A549 (cell line): ENCODE measurements at regions not wholly inside any gene's neighbourhood (a gene's known extent, or its start where the extent isn't known, plus 50 kb on each side); places are given as distances from the start of the nearest gene placed in this dataset.

ENCODE experiments used
- ATAC-seq, 2 experiments: fragments of 200-7000 bp in 1 of 2; fragments of >200 bp in 1 of 2; cut with Nextera tagmentation in 1 of 2; cut with Tn5 transposase in 1 of 2; 3 replicates each; pipeline versions ENCODE4 v1.8.0 to v1.9.1; 2018 to 2020; ENCODE audit warnings: mild to moderate bottlenecking in 1 of 2, moderate library complexity in 1 of 2
- CTCF ChIA-PET: fragments of 300-600 bp; sonication (Branson Sonifier 250); formaldehyde crosslinking; extraction: SDS; loops from one replicate; lab custom pipeline; 2021; ENCODE audit warnings: antibody characterized with exemption, inconsistent platforms; lab: Yijun Ruan, JAX
- POLR2A ChIA-PET: fragments of 350-600 bp; formaldehyde crosslinking; extraction: SDS; loops from one replicate; lab custom pipeline; 2021; ENCODE audit warnings: antibody characterized with exemption, inconsistent platforms; lab: Yijun Ruan, JAX
- DNase-seq, 2 experiments: peaks; one replicate each; pipeline versions ENCODE4 v3.0.0 to v3.0.0-alpha.2; 2011 to 2016; ENCODE audit warnings: low read depth in 1 of 2, low spot score in 1 of 2
- FAIRE-seq: peaks from 2 replicates; lab custom pipeline; 2011; peaks lifted over from hg19 to GRCh38; lab: Jason Lieb, UNC
- H3K27ac ChIP-seq, 2 experiments: fragments of >200 bp; sonication (Bioruptor Twin); formaldehyde crosslinking; 3 replicates each; pipeline ENCODE4 v1.5.1; 2016 to 2017
- H3K4me1 ChIP-seq: fragments of >200 bp; sonication (Bioruptor Twin); formaldehyde crosslinking; 3 replicates; pipeline ENCODE4 v1.6.1; 2016
- H3K4me2 ChIP-seq: fragments of >200 bp; sonication (Bioruptor Twin); formaldehyde crosslinking; 3 replicates; pipeline ENCODE4 v1.6.1; 2016
- H3K4me3 ChIP-seq: fragments of >200 bp; sonication (Bioruptor Twin); formaldehyde crosslinking; 3 replicates; pipeline ENCODE4 v1.5.1; 2016
- H3K9me3 ChIP-seq: fragments of >200 bp; sonication (Bioruptor Twin); formaldehyde crosslinking; 3 replicates; pipeline ENCODE4 v1.6.1; 2016
- ATOH8 ChIP-seq: fragments of 250-450 bp; sonication (Bioruptor Pico); IDR thresholded peaks from 2 replicates; pipeline ENCODE4 v1.5.0; 2020; ENCODE audit warnings: low read depth, mild to moderate bottlenecking, moderate library complexity
- BCL3 ChIP-seq: fragments of >200 bp; sonication (Bioruptor Twin); formaldehyde crosslinking; IDR thresholded peaks from 3 replicates; pipeline ENCODE4 v1.6.1; 2016
- CTCF ChIP-seq: fragments of >200 bp; sonication (Bioruptor Twin); formaldehyde crosslinking; IDR thresholded peaks from 3 replicates; pipeline ENCODE4 v1.5.1; 2016
- EHMT2 ChIP-seq: fragments of 200-600 bp; sonication (generic); IDR thresholded peaks from 2 replicates; pipeline ENCODE4 v1.6.1; 2016; ENCODE audit warnings: antibody characterized with exemption, low read depth, mild to moderate bottlenecking, moderate library complexity
- EP300 ChIP-seq, 2 experiments: fragments of >200 bp; sonication (Bioruptor Twin); formaldehyde crosslinking; IDR thresholded peaks; 2 replicates in 1 of 2; 3 replicates in 1 of 2; pipeline ENCODE4 v1.6.1; 2016 to 2017
- FOSB ChIP-seq: fragments of 250-450 bp; sonication (Bioruptor Pico); IDR thresholded peaks from 2 replicates; pipeline ENCODE4 v1.5.0; 2020; ENCODE audit warnings: mild to moderate bottlenecking, moderate library complexity
- FOSL2 ChIP-seq, 2 experiments: fragments of 450-650 bp in 1 of 2; fragments of >200 bp in 1 of 2; sonication (Bioruptor Twin) in 1 of 2; formaldehyde crosslinking; IDR thresholded peaks; 2 replicates each; pipeline versions ENCODE4 v1.5.0 to v1.6.1; 2016 to 2020; ENCODE audit warnings: mild to moderate bottlenecking in 1 of 2, moderate library complexity in 1 of 2
- GATA3 ChIP-seq: IDR thresholded peaks from 2 replicates; pipeline ENCODE4 v1.6.1; 2012; ENCODE audit warnings: borderline replicate concordance
- HES2 ChIP-seq: fragments of >200 bp; sonication (Bioruptor Twin); formaldehyde crosslinking; IDR thresholded peaks from 2 replicates; pipeline ENCODE4 v1.6.1; 2016
- JUN ChIP-seq, 2 experiments: fragments of >200 bp; sonication (Bioruptor Twin); formaldehyde crosslinking; IDR thresholded peaks; 2 replicates in 1 of 2; 3 replicates in 1 of 2; pipeline ENCODE4 v1.6.1; 2016 to 2017
- JUNB ChIP-seq: fragments of >200 bp; sonication (Bioruptor Twin); formaldehyde crosslinking; IDR thresholded peaks from 2 replicates; pipeline ENCODE4 v1.6.1; 2016
- KDM1A ChIP-seq: fragments of 200-600 bp; sonication (generic); IDR thresholded peaks from 2 replicates; pipeline ENCODE4 v1.6.1; 2016; ENCODE audit warnings: low read depth, mild to moderate bottlenecking
- KDM5A ChIP-seq: fragments of 200-600 bp; sonication (generic); IDR thresholded peaks from 2 replicates; pipeline ENCODE4 v1.6.1; 2016; ENCODE audit warnings: antibody characterized with exemption, mild to moderate bottlenecking
- MAFK ChIP-seq: fragments of 450-650 bp; IDR thresholded peaks from 2 replicates; pipeline ENCODE4 v1.6.1; 2014; ENCODE audit not compliant: partially characterized antibody
- MAX ChIP-seq: IDR thresholded peaks from 2 replicates; pipeline ENCODE4 v1.6.1; 2012
- NR3C1 ChIP-seq: fragments of >200 bp; sonication (Bioruptor Twin); formaldehyde crosslinking; IDR thresholded peaks from 3 replicates; pipeline ENCODE4 v1.6.1; 2017
- PHF8 ChIP-seq: fragments of 200-600 bp; sonication (generic); IDR thresholded peaks from 2 replicates; pipeline ENCODE4 v1.6.1; 2016; ENCODE audit warnings: low read depth, mild to moderate bottlenecking, antibody characterized with exemption, moderate library complexity, borderline replicate concordance
- RAD21 ChIP-seq, 2 experiments: fragments of >200 bp in 1 of 2; sonication (Bioruptor Twin) in 1 of 2; formaldehyde crosslinking in 1 of 2; IDR thresholded peaks in 1 of 2; conservative IDR thresholded peaks in 1 of 2; 2 replicates in 1 of 2; 3 replicates in 1 of 2; pipeline ENCODE4 v1.6.1; 2012 to 2018; ENCODE audit warnings: inconsistent platforms in 1 of 2
- RCOR1 ChIP-seq: fragments of 150-350 bp; IDR thresholded peaks from 2 replicates; pipeline ENCODE4 v1.6.1; 2014; ENCODE audit warnings: antibody characterized with exemption, low read length, low read depth
- RFX5 ChIP-seq: fragments of 450-650 bp; IDR thresholded peaks from 2 replicates; pipeline ENCODE4 v1.7.1; 2014; ENCODE audit warnings: antibody characterized with exemption, mild to moderate bottlenecking, moderate library complexity
- RNF2 ChIP-seq: fragments of 200-600 bp; sonication (generic); IDR thresholded peaks from 2 replicates; pipeline ENCODE4 v1.6.1; 2016; ENCODE audit warnings: low read depth, mild to moderate bottlenecking, antibody characterized with exemption, moderate library complexity, borderline replicate concordance
- USF2 ChIP-seq: fragments of 450-650 bp; IDR thresholded peaks from 2 replicates; pipeline ENCODE4 v1.6.1; 2014; ENCODE audit warnings: antibody characterized with exemption
- ZFP36 ChIP-seq: fragments of 450-650 bp; IDR thresholded peaks from 2 replicates; pipeline ENCODE4 v1.6.1; 2014; ENCODE audit warnings: borderline replicate concordance; ENCODE audit not compliant: partially characterized antibody
- WGBS: methylation state at CpG from one replicate; pipeline ENCODE4 v1.1.6; 2017; ENCODE audit errors: missing lambda C conversion rate; 5-methylcytosine and 5-hydroxymethylcytosine counted together

GRCh38 chr2:144583381-144583729 is 63.4 kb upstream of the ZEB2 start:
- WGBS, result 86% methylated on average over 6 of the region's 6 CpGs

GRCh38 chr2:144582651-144583380 is 62.9 kb upstream of the ZEB2 start:
- ATAC-seq (no peak), FAIRE-seq (no peak), DNase-seq (no peak)
- no peak overlapping the region for H3K27ac ChIP-seq
- WGBS, result 74% methylated on average over 12 of the region's 12 CpGs
- no peak overlapping the region for H3K4me3 ChIP-seq
- no peak for TF ChIP-seq RAD21 (conservative IDR thresholded peaks at IDR 0.05 in 1 of 2, IDR thresholded peaks at IDR 0.05 in 1 of 2)
- H3K9me3 ChIP-seq, result no peaks in the 10 kb centered on the region
- no peak overlapping the region for H3K4me2 ChIP-seq
- ChIA-PET CTCF (interaction anchor here (1.1 kb wide), 1 partner anchor 8 kb away, joined by 4 read pairs; no protein-coding TSS in a partner anchor), POLR2A (no interaction called here)
- H3K4me1 ChIP-seq, result peaks cover 10% of the 10 kb centered on the region; the same call in 2 of the 3 replicates

More at GRCh38 chr2:144583381-144583729, 63.4 kb upstream of the ZEB2 start:
- no peaks in the 10 kb centered on the region for H3K9me3 ChIP-seq
- no peak overlapping the region for H3K4me2 ChIP-seq
- H3K27ac ChIP-seq, result no peak overlapping the region
- FAIRE-seq (no peak), ATAC-seq (no peak), DNase-seq (no peak)
- ChIA-PET POLR2A (no interaction called here), CTCF (interaction anchor here (1.1 kb wide), 1 partner anchor 8 kb away, joined by 4 read pairs; no protein-coding TSS in a partner anchor)
- no peak overlapping the region for H3K4me3 ChIP-seq
- TF ChIP-seq NR3C1, result no peak
- TF ChIP-seq JUN (IDR thresholded peaks at IDR 0.05), result no peak
- no peak for TF ChIP-seq EP300 (IDR thresholded peaks at IDR 0.05)
- no peak for TF ChIP-seq FOSL2 (IDR thresholded peaks at IDR 0.05)
- no peak for TF ChIP-seq FOSL2 (CRISPR knock-in tag; IDR thresholded peaks at IDR 0.05)
- TF ChIP-seq EHMT2, result no peak
- TF ChIP-seq BCL3, result no peak
- no peak for TF ChIP-seq JUNB
- TF ChIP-seq CTCF, result no peak
- TF ChIP-seq MAFK, result no peak
- peaks cover 10% of the 10 kb centered on the region; the same call in 2 of the 3 replicates for H3K4me1 ChIP-seq

- 69% methylated on average over 4 of the region's 4 CpGs for WGBS
- Histone ChIP-seq H3K27ac (no peak overlapping the region), H3K9me3 (no peaks in the 10 kb centered on the region), H3K4me2 (no peak overlapping the region), H3K4me3 (no peak overlapping the region), H3K4me1 (peaks cover 10% of the 10 kb centered on the region; the same call in 2 of the 3 replicates)
- CTCF ChIA-PET, result interaction anchor here (0.6 to 0.7 kb wide), 2 partner anchors 12 to 15 kb away, joined by 3 read pairs; no protein-coding TSS in a partner anchor
- POLR2A ChIA-PET, result no interaction called here
- DNase-seq (no peak), ATAC-seq (no peak), FAIRE-seq (no peak)
- TF ChIP-seq RNF2 (no peak), FOSB (CRISPR knock-in tag) (no peak), MAFK (peak; percentile 26), PHF8 (no peak), NR3C1 (no peak)
Observed at GRCh38 chr2:144580521-144581161, 60.7 kb upstream of the ZEB2 start.

GRCh38 chr2:144579556-144579955 is 59.6 kb upstream of the ZEB2 start:
- CTCF ChIA-PET, result no interaction called here
- POLR2A ChIA-PET, result interaction anchor here (0.6 kb wide), 1 partner anchor 9 kb away, joined by 4 read pairs; no protein-coding TSS in a partner anchor
- Histone ChIP-seq H3K4me3 (no peak overlapping the region), H3K27ac (no peak overlapping the region), H3K9me3 (no peaks in the 10 kb centered on the region), H3K4me2 (no peak overlapping the region), H3K4me1 (peaks cover 9% of the 10 kb centered on the region; the same call in 2 of the 3 replicates)
- 69% methylated on average over 4 of the region's 4 CpGs for WGBS
- no peak for DNase-seq
- no peak for FAIRE-seq
- no peak for ATAC-seq
- no peak for TF ChIP-seq KDM5A
- TF ChIP-seq USF2, result no peak
- no peak for TF ChIP-seq MAX
- no peak for TF ChIP-seq RCOR1
- no peak for TF ChIP-seq KDM1A
- no peak for TF ChIP-seq HES2
- no peak for TF ChIP-seq ZFP36
- no peak for TF ChIP-seq RFX5
- TF ChIP-seq ATOH8, result no peak
- no peak for TF ChIP-seq RAD21 (conservative IDR thresholded peaks at IDR 0.05 in 1 of 2, IDR thresholded peaks at IDR 0.05 in 1 of 2)
- no peak for TF ChIP-seq GATA3
